ACHN (cell line): ENCODE measurements at regions not wholly inside any gene's neighbourhood (a gene's known extent, or its start where the extent isn't known, plus 50 kb on each side); places are given as distances from the start of the nearest gene placed in this dataset.

Experiments
- DNase-seq: peaks from one replicate; pipeline ENCODE4 v3.0.0-alpha.2; 2015
- in situ Hi-C: cut with HindIII; loops from 2 replicates; pipeline ENCODE4 v1.10.0; 2017; ENCODE audit warnings: low sequenced_read_pairs, low pct_ligation_motif_present, low pct_unique_long_range_greater_than_20kb

- in situ Hi-C loops = no loop called here
- DNase-seq = peak; percentile 16
Measured at GRCh38 chr11:62033191-62034035, 66.0 kb upstream of the FTH1 start.

- in situ Hi-C loops = no loop called here
- no peak for DNase-seq
Measured at GRCh38 chr11:62030071-62030684, 62.7 kb upstream of the FTH1 start.

GRCh38 chr11:62026739-62027370 is 59.4 kb upstream of the FTH1 start:
- no peak for DNase-seq
- in situ Hi-C loops = no loop called here

- in situ Hi-C loops = no loop called here
- no peak for DNase-seq
Measured at GRCh38 chr11:62025487-62026105, 58.2 kb upstream of the FTH1 start.

- no peak for DNase-seq
- in situ Hi-C loops = no loop called here
Measured at GRCh38 chr11:62024936-62025486, 57.6 kb upstream of the FTH1 start.

GRCh38 chr11:62022211-62022610 is 54.8 kb upstream of the FTH1 start:
- in situ Hi-C loops = no loop called here

GRCh38 chr11:62020661-62021060 is 53.2 kb upstream of the FTH1 start:
- in situ Hi-C loops = no loop called here
- no peak for DNase-seq

More at GRCh38 chr11:62022211-62022610, 54.8 kb upstream of the FTH1 start:
- no peak for DNase-seq

- in situ Hi-C loops = no loop called here
- no peak for DNase-seq
Measured at GRCh38 chr11:62018981-62019664, 51.7 kb upstream of the FTH1 start.

GRCh38 chr11:62017878-62018655 is 50.6 kb upstream of the FTH1 start:
- in situ Hi-C loops = no loop called here

More at GRCh38 chr11:62017878-62018655, 50.6 kb upstream of the FTH1 start:
- no peak for DNase-seq
